Naive B cell (primary cell): ENCODE measurements at regions not wholly inside any gene's neighbourhood (a gene's known extent, or its start where the extent isn't known, plus 50 kb on each side); places are given as distances from the start of the nearest gene placed in this dataset.

Experiments used
- ATAC-seq, 2 donors: fragments of 150-1000 bp; cut with Tn5 transposase; 2 replicates each; pipeline ENCODE4 v1.10.0; 2021; ENCODE audit warnings: low read depth in 2 of 2, mild to moderate bottlenecking in 2 of 2, moderate library complexity in 2 of 2
- DNase-seq: peaks from one replicate; pipeline ENCODE4 v3.0.0; 2022
- H3K27ac Mint-ChIP-seq, 6 donors: one replicate each; pipeline ENCODE4 v1.8.0; 2020 to 2022; ENCODE audit warnings: mild to moderate bottlenecking in 6 of 6, mixed read lengths in 6 of 6, moderate library complexity in 5 of 6, inconsistent platforms in 2 of 6
- H3K27me3 Mint-ChIP-seq, 3 donors: one replicate each; pipeline ENCODE4 v1.8.0; 2021 to 2022; ENCODE audit warnings: mixed read lengths in 3 of 3, mild to moderate bottlenecking in 1 of 3
- H3K36me3 Mint-ChIP-seq, 2 donors: one replicate each; pipeline ENCODE4 v1.8.0; 2020 to 2022; ENCODE audit warnings: mixed read lengths in 2 of 2, inconsistent platforms in 1 of 2, mild to moderate bottlenecking in 1 of 2
- H3K4me1 Mint-ChIP-seq, 3 donors: one replicate each; pipeline ENCODE4 v1.8.0; 2020 to 2022; ENCODE audit warnings: mixed read lengths in 3 of 3, inconsistent platforms in 1 of 3, mild to moderate bottlenecking in 1 of 3, moderate library complexity in 1 of 3
- H3K4me3 Mint-ChIP-seq, 8 donors: one replicate each; pipeline ENCODE4 v1.8.0; 2020 to 2022; ENCODE audit warnings: mild to moderate bottlenecking in 8 of 8, mixed read lengths in 8 of 8, moderate library complexity in 8 of 8, inconsistent platforms in 2 of 8
- H3K9me3 Mint-ChIP-seq, 7 donors: one replicate each; pipeline ENCODE4 v1.8.0; 2020 to 2022; ENCODE audit warnings: mixed read lengths in 7 of 7, mild to moderate bottlenecking in 5 of 7, inconsistent platforms in 2 of 7, moderate library complexity in 1 of 7

- Mint-ChIP-seq H3K27ac (peak overlapping the region in 3 of 6 donors; percentile 23 to 73 (median 51)), H3K4me1 (peaks cover 12 to 35% (median 23%) of the 10 kb centered on the region in 3 donors), H3K4me3 (no peak overlapping the region), H3K27me3 (no peaks in the 10 kb centered on the region), H3K36me3 (no peaks in the 10 kb centered on the region), H3K9me3 (no peaks in the 10 kb centered on the region)
- DNase-seq (no peak), ATAC-seq (no peak)
These were observed 112.8 kb upstream of the JARID2 start for GRCh38 chr6:15132854-15133670.

GRCh38 chr6:15137086-15137485 lies 108.8 kb upstream of the JARID2 start:
- Mint-ChIP-seq H3K4me3 (no peak overlapping the region), H3K9me3 (no peaks in the 10 kb centered on the region), H3K27me3 (no peaks in the 10 kb centered on the region), H3K4me1 (peaks cover 7 to 9% (median 8%) of the 10 kb centered on the region in 3 donors), H3K27ac (peak overlapping the region in 1 of 6 donors; percentile 37), H3K36me3 (no peaks in the 10 kb centered on the region)
- DNase-seq (no peak), ATAC-seq (no peak)

- ATAC-seq (no peak), DNase-seq (no peak)
- no peak overlapping the region for H3K27ac Mint-ChIP-seq
- no peaks in the 10 kb centered on the region for H3K9me3 Mint-ChIP-seq
- peaks cover 4 to 13% (median 5%) of the 10 kb centered on the region in 3 donors for H3K4me1 Mint-ChIP-seq
- H3K36me3 Mint-ChIP-seq = no peaks in the 10 kb centered on the region
- H3K4me3 Mint-ChIP-seq = no peak overlapping the region
- peaks cover 0 to 5% (median 0%) of the 10 kb centered on the region in 3 donors for H3K27me3 Mint-ChIP-seq
These were observed 102.8 kb upstream of the JARID2 start for GRCh38 chr6:15143086-15143485.

GRCh38 chr6:15143540-15143939 lies 102.3 kb upstream of the JARID2 start:
- no peak for DNase-seq
- Mint-ChIP-seq H3K27ac (no peak overlapping the region), H3K9me3 (no peaks in the 10 kb centered on the region), H3K4me3 (no peak overlapping the region), H3K36me3 (no peaks in the 10 kb centered on the region), H3K4me1 (peaks cover 7 to 18% (median 9%) of the 10 kb centered on the region in 3 donors), H3K27me3 (peaks cover 0 to 5% (median 0%) of the 10 kb centered on the region in 3 donors)
- ATAC-seq = no peak

- ATAC-seq (no peak), DNase-seq (no peak)
- no peak overlapping the region for H3K27ac Mint-ChIP-seq
- H3K4me3 Mint-ChIP-seq = no peak overlapping the region
- H3K36me3 Mint-ChIP-seq = no peaks in the 10 kb centered on the region
- no peaks in the 10 kb centered on the region for H3K9me3 Mint-ChIP-seq
- peaks cover 0 to 5% (median 0%) of the 10 kb centered on the region in 3 donors for H3K27me3 Mint-ChIP-seq
- peaks cover 16 to 27% (median 24%) of the 10 kb centered on the region in 3 donors for H3K4me1 Mint-ChIP-seq
These were observed 100.0 kb upstream of the JARID2 start for GRCh38 chr6:15145821-15146220.

- H3K9me3 Mint-ChIP-seq = no peaks in the 10 kb centered on the region
- no peak for DNase-seq
- H3K36me3 Mint-ChIP-seq = no peaks in the 10 kb centered on the region
- H3K4me3 Mint-ChIP-seq = peak overlapping the region in 1 of 8 donors; percentile 30
- peaks cover 0 to 3% (median 0%) of the 10 kb centered on the region in 3 donors for H3K27me3 Mint-ChIP-seq
- H3K4me1 Mint-ChIP-seq = peaks cover 22 to 43% (median 27%) of the 10 kb centered on the region in 3 donors
- H3K27ac Mint-ChIP-seq = peak overlapping the region in 3 of 6 donors; percentile 16 to 29 (median 27)
- ATAC-seq = no peak
These were observed 98.0 kb upstream of the JARID2 start for GRCh38 chr6:15147827-15148226.

- H3K4me1 Mint-ChIP-seq = peaks cover 24 to 45% (median 27%) of the 10 kb centered on the region in 3 donors
- H3K36me3 Mint-ChIP-seq = no peaks in the 10 kb centered on the region
- H3K4me3 Mint-ChIP-seq = no peak overlapping the region
- no peaks in the 10 kb centered on the region for H3K9me3 Mint-ChIP-seq
- no peaks in the 10 kb centered on the region for H3K27me3 Mint-ChIP-seq
- DNase-seq (no peak), ATAC-seq (no peak)
- H3K27ac Mint-ChIP-seq = peak overlapping the region in 5 of 6 donors; percentile 27 to 92 (median 73)
These were observed 97.4 kb upstream of the JARID2 start for GRCh38 chr6:15148356-15148946.

- DNase-seq = no peak
- no peak overlapping the region for H3K4me3 Mint-ChIP-seq
- no peaks in the 10 kb centered on the region for H3K27me3 Mint-ChIP-seq
These were observed 95.7 kb upstream of the JARID2 start for GRCh38 chr6:15150207-15150606.

GRCh38 chr6:15152700-15153099 lies 93.2 kb upstream of the JARID2 start:
- ATAC-seq (no peak), DNase-seq (no peak)
- H3K9me3 Mint-ChIP-seq = no peaks in the 10 kb centered on the region
- no peaks in the 10 kb centered on the region for H3K36me3 Mint-ChIP-seq
- H3K4me3 Mint-ChIP-seq = peak overlapping the region in 1 of 8 donors; percentile 63
- peak overlapping the region; percentile 26 to 95 (median 85) for H3K27ac Mint-ChIP-seq
- no peaks in the 10 kb centered on the region for H3K27me3 Mint-ChIP-seq
- H3K4me1 Mint-ChIP-seq = peaks cover 18 to 43% (median 18%) of the 10 kb centered on the region in 3 donors

More at GRCh38 chr6:15150207-15150606, 95.7 kb upstream of the JARID2 start:
- H3K9me3 Mint-ChIP-seq = no peaks in the 10 kb centered on the region
- ATAC-seq = no peak
- peak overlapping the region; percentile 36 to 88 (median 64) for H3K27ac Mint-ChIP-seq
- no peaks in the 10 kb centered on the region for H3K36me3 Mint-ChIP-seq
- H3K4me1 Mint-ChIP-seq = peaks cover 24 to 43% (median 25%) of the 10 kb centered on the region in 3 donors

- no peak for ATAC-seq
- Mint-ChIP-seq H3K4me1 (peaks cover 13 to 39% (median 18%) of the 10 kb centered on the region in 3 donors), H3K27ac (peak overlapping the region in 5 of 6 donors; percentile 26 to 93 (median 83)), H3K27me3 (no peaks in the 10 kb centered on the region), H3K9me3 (no peaks in the 10 kb centered on the region), H3K36me3 (no peaks in the 10 kb centered on the region), H3K4me3 (peak overlapping the region in 1 of 8 donors; percentile 30)
- DNase-seq = no peak
These were observed 92.7 kb upstream of the JARID2 start for GRCh38 chr6:15153191-15153590.

GRCh38 chr6:15157479-15157878 lies 88.4 kb upstream of the JARID2 start:
- Mint-ChIP-seq H3K36me3 (no peaks in the 10 kb centered on the region), H3K27me3 (no peaks in the 10 kb centered on the region), H3K4me3 (no peak overlapping the region), H3K9me3 (no peaks in the 10 kb centered on the region), H3K4me1 (peaks cover 0 to 5% (median 3%) of the 10 kb centered on the region in 3 donors), H3K27ac (no peak overlapping the region)
- DNase-seq (no peak), ATAC-seq (no peak)

- Mint-ChIP-seq H3K9me3 (no peaks in the 10 kb centered on the region), H3K27me3 (no peaks in the 10 kb centered on the region), H3K4me3 (no peak overlapping the region), H3K27ac (peak overlapping the region in 3 of 6 donors; percentile 17 to 60 (median 51)), H3K36me3 (no peaks in the 10 kb centered on the region), H3K4me1 (no peaks in the 10 kb centered on the region)
- no peak for DNase-seq
- no peak for ATAC-seq
These were observed 86.8 kb upstream of the JARID2 start for GRCh38 chr6:15158821-15159619.

GRCh38 chr6:15160812-15161211 lies 85.1 kb upstream of the JARID2 start:
- Mint-ChIP-seq H3K36me3 (no peaks in the 10 kb centered on the region), H3K9me3 (no peaks in the 10 kb centered on the region), H3K27me3 (no peaks in the 10 kb centered on the region), H3K27ac (no peak overlapping the region), H3K4me3 (no peak overlapping the region), H3K4me1 (no peaks in the 10 kb centered on the region)
- no peak for DNase-seq
- no peak for ATAC-seq
